ENCODE measurements at regions not wholly inside any gene's neighbourhood (a gene's known extent, or its start where the extent isn't known, plus 50 kb on each side); places are given as distances from the start of the nearest gene placed in this dataset.

DNA sequence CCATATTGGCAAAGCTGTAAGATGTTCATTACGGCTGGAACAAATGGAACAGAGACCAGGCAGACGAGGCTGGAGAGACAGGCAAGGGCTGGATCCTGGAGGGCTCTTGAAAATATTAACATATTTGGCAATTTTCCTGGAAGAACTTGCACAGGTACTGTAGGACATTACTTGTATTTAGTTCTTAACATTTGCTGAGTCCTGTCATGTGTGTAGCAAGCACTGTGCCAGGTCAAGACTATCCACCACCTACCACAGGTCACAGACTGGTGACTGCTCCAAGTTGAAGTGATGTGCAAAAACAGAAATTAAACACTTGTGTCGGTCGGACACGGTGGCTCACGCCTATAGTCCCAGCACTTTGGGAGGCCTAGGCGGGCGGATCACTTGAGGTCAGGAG lies 58.7 kb upstream of the TNRC6B start:
- no peak overlapping the region for H3K9ac ChIP-seq (ENCODE audit: low read depth, low read length)
- peaks cover 6% of the 10 kb centered on the region for H3K27me3 ChIP-seq (ENCODE audit: control insufficient read depth, insufficient read depth, low read length)
- H3K4me3 ChIP-seq (ENCODE audit: low read length) = no peak overlapping the region
- H3K9me3 ChIP-seq (replicated peaks; ENCODE audit: low read length) = no peaks in the 10 kb centered on the region
- H3K36me3 ChIP-seq (ENCODE audit: insufficient read depth, low read length) = no peaks in the 10 kb centered on the region
- H3K4me1 ChIP-seq (ENCODE audit: control insufficient read depth, insufficient read depth, low read length) = no peaks in the 10 kb centered on the region
- H3K4me2 ChIP-seq (ENCODE audit: low read length) = no peak overlapping the region

DNA sequence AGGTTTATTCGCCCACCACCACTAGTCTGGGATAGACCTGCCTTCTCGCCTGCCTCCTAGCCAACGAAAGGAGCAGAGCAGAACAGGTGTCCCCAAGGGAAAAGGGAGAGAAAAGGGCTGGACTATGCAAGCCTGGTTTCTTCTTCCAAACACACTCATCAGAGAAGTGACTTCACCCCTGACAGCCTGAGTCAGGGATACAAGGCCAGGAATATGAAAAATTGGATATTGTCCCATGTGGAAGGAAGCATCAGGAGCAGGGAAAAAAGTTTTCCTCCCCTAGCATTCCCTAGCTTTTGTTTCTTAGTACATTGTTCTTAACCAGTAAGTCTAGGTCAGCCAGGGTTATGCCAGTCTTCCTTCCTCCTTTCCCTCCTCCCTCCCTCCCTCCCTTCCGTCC lies 56.9 kb upstream of the TNRC6B start:
- Histone ChIP-seq H3K27me3 (ENCODE audit: control insufficient read depth, insufficient read depth, low read length) (peaks cover 1% of the 10 kb centered on the region), H3K9me3 (replicated peaks; ENCODE audit: low read length) (no peaks in the 10 kb centered on the region), H3K36me3 (ENCODE audit: insufficient read depth, low read length) (no peaks in the 10 kb centered on the region), H3K4me1 (ENCODE audit: control insufficient read depth, insufficient read depth, low read length) (no peaks in the 10 kb centered on the region), H3K9ac (ENCODE audit: low read depth, low read length) (no peak overlapping the region), H3K4me2 (ENCODE audit: low read length) (no peak overlapping the region), H3K4me3 (ENCODE audit: low read length) (no peak overlapping the region)

DNA sequence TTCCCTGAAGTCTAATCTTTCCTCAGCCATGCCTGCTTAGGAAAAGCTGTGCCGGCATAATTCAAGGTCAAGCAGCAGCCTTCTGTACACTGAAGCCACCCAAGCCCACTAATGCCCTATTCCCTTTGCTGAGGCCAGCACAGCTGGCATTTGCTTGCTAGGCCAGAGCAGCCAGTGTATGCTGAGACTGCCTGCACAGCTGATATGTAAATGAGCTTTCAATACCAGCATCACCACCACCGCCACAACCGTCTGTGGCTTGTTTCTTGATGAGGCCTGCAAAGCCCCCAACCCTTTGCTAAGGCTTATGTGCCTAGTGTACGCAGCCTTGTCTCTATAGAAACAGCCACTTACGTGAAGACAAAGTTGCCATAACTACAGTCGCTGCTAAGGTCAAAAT lies 56.3 kb upstream of the TNRC6B start:
- Histone ChIP-seq H3K4me2 (ENCODE audit: low read length) (no peak overlapping the region), H3K4me1 (ENCODE audit: control insufficient read depth, insufficient read depth, low read length) (no peaks in the 10 kb centered on the region), H3K4me3 (ENCODE audit: low read length) (no peak overlapping the region), H3K27me3 (ENCODE audit: control insufficient read depth, insufficient read depth, low read length) (no peaks in the 10 kb centered on the region), H3K9ac (ENCODE audit: low read depth, low read length) (no peak overlapping the region), H3K36me3 (ENCODE audit: insufficient read depth, low read length) (no peaks in the 10 kb centered on the region), H3K9me3 (replicated peaks; ENCODE audit: low read length) (no peaks in the 10 kb centered on the region)

DNA sequence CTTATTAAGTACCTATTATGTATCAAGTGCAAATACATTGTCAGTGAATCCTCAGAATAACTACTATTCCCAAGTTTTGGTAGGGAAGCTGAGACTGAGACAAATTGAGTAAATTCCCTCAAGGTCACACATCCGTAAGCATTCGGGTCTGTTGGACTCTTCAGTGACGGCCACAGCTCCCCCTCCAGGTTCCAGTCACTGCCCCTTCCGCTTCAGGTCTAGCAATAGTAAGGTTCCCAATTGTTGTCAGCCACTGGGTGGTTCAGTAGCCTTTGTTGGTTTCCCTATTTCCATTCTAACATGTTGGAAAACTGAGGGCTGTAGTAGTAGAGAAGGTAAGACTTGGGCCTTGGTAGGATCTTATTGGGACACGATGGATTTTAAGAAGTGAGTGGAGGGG lies 54.9 kb upstream of the TNRC6B start:
- H3K36me3 ChIP-seq (ENCODE audit: insufficient read depth, low read length) = no peaks in the 10 kb centered on the region
- no peaks in the 10 kb centered on the region for H3K4me1 ChIP-seq (ENCODE audit: control insufficient read depth, insufficient read depth, low read length)
- no peak overlapping the region for H3K9ac ChIP-seq (ENCODE audit: low read depth, low read length)
- H3K9me3 ChIP-seq (replicated peaks; ENCODE audit: low read length) = no peaks in the 10 kb centered on the region
- H3K4me2 ChIP-seq (ENCODE audit: low read length) = no peak overlapping the region
- no peak overlapping the region for H3K4me3 ChIP-seq (ENCODE audit: low read length)
- no peaks in the 10 kb centered on the region for H3K27me3 ChIP-seq (ENCODE audit: control insufficient read depth, insufficient read depth, low read length)

DNA sequence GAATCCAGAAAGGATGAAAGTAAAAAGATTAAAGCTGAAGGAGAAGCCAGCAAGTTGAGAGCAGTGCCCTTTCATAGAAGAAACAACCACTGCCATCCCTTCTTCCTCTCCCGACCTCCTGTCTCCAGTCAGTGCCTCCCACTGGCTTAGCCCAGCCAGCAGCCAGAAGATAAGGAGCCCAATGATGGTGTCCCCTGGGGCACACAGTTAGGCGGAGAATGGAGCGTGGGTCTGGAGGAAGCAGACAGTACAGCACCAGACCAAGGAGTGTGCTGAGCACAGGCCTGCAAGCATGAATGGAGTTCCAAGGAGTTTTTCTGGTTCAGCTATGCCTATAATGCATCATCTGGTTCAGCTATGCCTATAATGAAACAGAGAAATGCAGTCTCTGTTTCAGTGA lies 54.3 kb upstream of the TNRC6B start:
- no peak overlapping the region for H3K4me3 ChIP-seq (ENCODE audit: low read length)
- H3K4me1 ChIP-seq (ENCODE audit: control insufficient read depth, insufficient read depth, low read length) = no peaks in the 10 kb centered on the region
- no peak overlapping the region for H3K9ac ChIP-seq (ENCODE audit: low read depth, low read length)
- H3K27me3 ChIP-seq (ENCODE audit: control insufficient read depth, insufficient read depth, low read length) = no peaks in the 10 kb centered on the region
- no peaks in the 10 kb centered on the region for H3K36me3 ChIP-seq (ENCODE audit: insufficient read depth, low read length)
- no peak overlapping the region for H3K4me2 ChIP-seq (ENCODE audit: low read length)
- no peaks in the 10 kb centered on the region for H3K9me3 ChIP-seq (replicated peaks; ENCODE audit: low read length)

All from skeletal muscle satellite cell (primary cell).